MM.1S (cell line): ENCODE measurements at regions not wholly inside any gene's neighbourhood (a gene's known extent, or its start where the extent isn't known, plus 50 kb on each side); places are given as distances from the start of the nearest gene placed in this dataset.

Experiments used
- CTCF ChIP-seq: fragments of 300-600 bp; sonication (generic); IDR thresholded peaks from 2 replicates; pipeline ENCODE4 v1.5.1; 2016; ENCODE audit warnings: antibody characterized with exemption, low read length, mixed read lengths
- EZH2 ChIP-seq: fragments of 300-600 bp; sonication (generic); optimal IDR thresholded peaks from 2 replicates; pipeline ENCODE3; 2017; ENCODE audit warnings: low read depth, mild to moderate bottlenecking, antibody characterized with exemption, low read length, mixed read lengths

DNA sequence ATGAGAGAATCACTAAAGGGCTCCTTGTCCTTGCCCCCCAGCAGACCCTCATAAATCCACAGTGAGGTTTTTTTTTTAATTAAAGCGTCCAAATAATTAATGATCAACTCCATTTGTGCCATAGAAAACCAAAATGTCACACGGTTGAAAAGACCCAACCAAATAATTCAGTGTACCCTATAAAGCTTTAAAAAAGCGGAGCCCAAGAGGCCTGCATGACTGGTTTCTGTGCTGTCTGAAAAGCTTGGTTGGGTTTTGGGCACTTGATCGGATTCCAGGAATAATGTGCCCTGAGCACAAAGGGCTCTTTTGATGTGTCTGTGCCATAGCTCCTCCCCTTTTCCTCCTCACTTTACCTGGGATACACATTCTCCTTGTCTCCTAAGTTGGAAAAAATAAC lies 523.2 kb downstream of the TNS1 start:
- TF ChIP-seq CTCF: no peak
- no peak for TF ChIP-seq EZH2
